ENCODE measurements at regions not wholly inside any gene's neighbourhood (a gene's known extent, or its start where the extent isn't known, plus 50 kb on each side); places are given as distances from the start of the nearest gene placed in this dataset.
"Not testable (repeated sequence)": the region's sequence is repeated elsewhere in the genome, so short reads cannot be mapped to it uniquely, and the experiment has no call there.

DNA sequence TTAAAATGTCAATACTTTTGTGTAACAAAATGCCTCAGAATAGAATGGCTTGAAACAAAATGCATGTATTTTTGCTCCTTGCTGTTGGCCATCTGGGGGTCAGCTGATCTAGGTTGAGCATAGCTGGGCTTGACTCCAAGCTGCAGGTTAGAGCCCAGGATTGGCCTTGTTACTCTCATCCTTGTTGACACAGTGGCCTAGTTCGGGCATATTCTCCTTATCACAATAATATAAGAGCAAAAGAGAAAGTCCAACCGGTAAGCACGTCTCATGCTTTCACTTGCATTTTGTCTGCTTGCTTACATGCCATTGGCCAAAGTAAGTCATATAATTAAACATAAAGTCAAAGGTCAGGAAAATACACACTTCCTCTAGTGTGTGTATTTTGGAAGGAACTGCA, 456.2 kb downstream of the KCNT2 start:
- no peaks in the 10 kb centered on the region for H3K9me3 ChIP-seq (ENCODE audit: insufficient read depth, low read depth)
- intact Hi-C loops (cut with micrococcal nuclease; ENCODE audit: unreplicated experiment), result no loop called here
- no peaks in the 10 kb centered on the region for H4K20me1 ChIP-seq (ENCODE audit: insufficient read depth)
- no peak overlapping the region for H3K4me3 ChIP-seq
- no peaks in the 10 kb centered on the region for H3K4me1 ChIP-seq (replicated peaks; ENCODE audit: insufficient read depth)
- POLR2A ChIA-PET (ENCODE audit: unreplicated experiment), result no interaction called here
- TF ChIP-seq, protein P1, sequence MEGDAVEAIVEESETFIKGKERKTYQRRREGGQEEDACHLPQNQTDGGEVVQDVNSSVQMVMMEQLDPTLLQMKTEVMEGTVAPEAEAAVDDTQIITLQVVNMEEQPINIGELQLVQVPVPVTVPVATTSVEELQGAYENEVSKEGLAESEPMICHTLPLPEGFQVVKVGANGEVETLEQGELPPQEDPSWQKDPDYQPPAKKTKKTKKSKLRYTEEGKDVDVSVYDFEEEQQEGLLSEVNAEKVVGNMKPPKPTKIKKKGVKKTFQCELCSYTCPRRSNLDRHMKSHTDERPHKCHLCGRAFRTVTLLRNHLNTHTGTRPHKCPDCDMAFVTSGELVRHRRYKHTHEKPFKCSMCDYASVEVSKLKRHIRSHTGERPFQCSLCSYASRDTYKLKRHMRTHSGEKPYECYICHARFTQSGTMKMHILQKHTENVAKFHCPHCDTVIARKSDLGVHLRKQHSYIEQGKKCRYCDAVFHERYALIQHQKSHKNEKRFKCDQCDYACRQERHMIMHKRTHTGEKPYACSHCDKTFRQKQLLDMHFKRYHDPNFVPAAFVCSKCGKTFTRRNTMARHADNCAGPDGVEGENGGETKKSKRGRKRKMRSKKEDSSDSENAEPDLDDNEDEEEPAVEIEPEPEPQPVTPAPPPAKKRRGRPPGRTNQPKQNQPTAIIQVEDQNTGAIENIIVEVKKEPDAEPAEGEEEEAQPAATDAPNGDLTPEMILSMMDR (conservative IDR thresholded peaks at IDR 0.05), result no peak
- no peak for TF ChIP-seq EZH2 (IDR thresholded peaks at IDR 0.05; ENCODE audit: low read depth)
- no peak overlapping the region for H3K27ac ChIP-seq
- H3F3A ChIP-seq (ENCODE audit: insufficient read depth, low read depth), result no peaks in the 10 kb centered on the region
- no peaks in the 10 kb centered on the region for H3K27me3 ChIP-seq (ENCODE audit: insufficient read depth, low read depth)
- BruUV-seq (replicated peaks), result no TSS peak
- CTCF ChIA-PET, result no interaction called here
- no peaks in the 10 kb centered on the region for H3K9me2 ChIP-seq (ENCODE audit: insufficient read depth)
- no peaks in the 10 kb centered on the region for H3K36me3 ChIP-seq (ENCODE audit: low read depth)
- H2AFZ ChIP-seq, result no peak overlapping the region
- H3K79me2 ChIP-seq (ENCODE audit: low read depth), result no peaks in the 10 kb centered on the region
- H3K4me2 ChIP-seq, result no peak overlapping the region
- no peak for DNase-seq

DNA sequence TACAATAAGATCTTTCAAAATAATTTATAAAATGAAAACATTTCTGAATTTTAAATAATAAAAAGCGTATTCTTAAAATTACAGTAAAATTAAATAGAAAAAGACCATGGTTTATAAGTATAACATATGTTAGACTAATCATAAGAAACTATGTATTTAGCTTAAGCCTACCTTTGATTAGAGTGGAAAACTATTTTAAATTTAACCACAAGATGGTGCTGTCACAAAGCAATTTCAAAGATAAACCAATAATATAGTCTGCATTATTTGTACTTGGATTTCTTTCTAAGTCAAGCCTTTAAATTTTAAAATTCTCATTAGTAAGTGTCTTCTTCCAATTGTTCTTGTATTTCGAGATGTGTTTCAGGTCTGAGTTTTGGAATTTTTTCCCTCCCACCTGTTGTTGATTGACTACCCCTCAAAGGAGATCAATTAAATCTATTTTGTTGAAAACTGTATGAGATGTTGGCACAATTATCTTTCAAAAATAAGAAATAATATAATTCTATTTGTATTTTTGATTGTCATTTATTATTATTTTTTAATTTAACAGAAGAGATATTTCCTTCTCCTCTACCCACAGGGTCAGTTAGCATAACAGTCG, 459.8 kb downstream of the KCNT2 start:
- DNase-seq, result no peak
- H3F3A ChIP-seq (ENCODE audit: insufficient read depth, low read depth), result no peaks in the 10 kb centered on the region
- H3K9me2 ChIP-seq (ENCODE audit: insufficient read depth), result no peaks in the 10 kb centered on the region
- H3K4me3 ChIP-seq, result no peak overlapping the region
- no peaks in the 10 kb centered on the region for H3K79me2 ChIP-seq (ENCODE audit: low read depth)
- H4K20me1 ChIP-seq (ENCODE audit: insufficient read depth), result no peaks in the 10 kb centered on the region
- intact Hi-C loops (cut with micrococcal nuclease; ENCODE audit: unreplicated experiment), result loop anchor here (2.0 to 10.0 kb wide), 3 partner anchors 160 to 512 kb away; no protein-coding TSS in a partner anchor
- no peaks in the 10 kb centered on the region for H3K36me3 ChIP-seq (ENCODE audit: low read depth)
- POLR2A ChIA-PET (ENCODE audit: unreplicated experiment), result no interaction called here
- H3K4me1 ChIP-seq (replicated peaks; ENCODE audit: insufficient read depth), result no peaks in the 10 kb centered on the region
- BruUV-seq (replicated peaks), result no TSS peak
- H3K9me3 ChIP-seq (ENCODE audit: insufficient read depth, low read depth), result no peaks in the 10 kb centered on the region
- H3K27ac ChIP-seq, result no peak overlapping the region
- no peaks in the 10 kb centered on the region for H3K27me3 ChIP-seq (ENCODE audit: insufficient read depth, low read depth)
- CTCF ChIA-PET, result interaction anchor here (0.5 to 2.0 kb wide), 3 partner anchors 94 to 523 kb away, joined by 3 to 5 read pairs (median 5); no protein-coding TSS in a partner anchor
- TF ChIP-seq, protein P1 (conservative IDR thresholded peaks at IDR 0.05), result peak; percentile 76
- TF ChIP-seq EZH2 (IDR thresholded peaks at IDR 0.05; ENCODE audit: low read depth), result no peak
- no peak overlapping the region for H2AFZ ChIP-seq
- no peak overlapping the region for H3K4me2 ChIP-seq

DNA sequence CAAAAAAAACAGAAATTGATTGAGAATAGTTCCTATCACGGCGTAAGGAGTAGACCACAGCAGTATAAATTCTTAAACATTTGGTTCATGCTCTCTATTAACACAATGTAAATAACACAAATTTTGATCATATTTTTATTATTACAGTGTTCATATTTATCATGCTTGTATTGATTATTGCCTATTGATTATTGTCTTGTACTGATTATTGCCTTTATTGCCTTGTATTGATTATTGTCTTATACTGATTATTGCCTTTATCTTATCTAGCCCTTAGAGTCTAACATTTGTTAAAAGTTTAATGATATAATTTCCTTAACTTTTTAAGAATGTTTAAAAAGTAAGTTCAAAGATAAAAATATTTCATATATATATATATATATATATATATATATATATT, 460.7 kb downstream of the KCNT2 start:
- Histone ChIP-seq H3K9me2 (ENCODE audit: insufficient read depth) (no peaks in the 10 kb centered on the region), H3K4me1 (replicated peaks; ENCODE audit: insufficient read depth) (no peaks in the 10 kb centered on the region), H3K4me3 (no peak overlapping the region), H3K4me2 (no peak overlapping the region), H3K36me3 (ENCODE audit: low read depth) (no peaks in the 10 kb centered on the region), H3K27ac (no peak overlapping the region), H3F3A (ENCODE audit: insufficient read depth, low read depth) (no peaks in the 10 kb centered on the region), H3K79me2 (ENCODE audit: low read depth) (no peaks in the 10 kb centered on the region), H3K9me3 (ENCODE audit: insufficient read depth, low read depth) (no peaks in the 10 kb centered on the region), H4K20me1 (ENCODE audit: insufficient read depth) (no peaks in the 10 kb centered on the region), H2AFZ (no peak overlapping the region), H3K27me3 (ENCODE audit: insufficient read depth, low read depth) (no peaks in the 10 kb centered on the region)
- intact Hi-C loops (cut with micrococcal nuclease; ENCODE audit: unreplicated experiment), result loop anchor here (10.0 kb wide), 1 partner anchor 203 kb away; no protein-coding TSS in a partner anchor
- ChIA-PET CTCF (no interaction called here), POLR2A (ENCODE audit: unreplicated experiment) (no interaction called here)
- TF ChIP-seq EZH2 (IDR thresholded peaks at IDR 0.05; ENCODE audit: low read depth), result no peak
- TF ChIP-seq, protein P1 (conservative IDR thresholded peaks at IDR 0.05), result no peak
- BruUV-seq (replicated peaks), result no TSS peak
- DNase-seq, result no peak

DNA sequence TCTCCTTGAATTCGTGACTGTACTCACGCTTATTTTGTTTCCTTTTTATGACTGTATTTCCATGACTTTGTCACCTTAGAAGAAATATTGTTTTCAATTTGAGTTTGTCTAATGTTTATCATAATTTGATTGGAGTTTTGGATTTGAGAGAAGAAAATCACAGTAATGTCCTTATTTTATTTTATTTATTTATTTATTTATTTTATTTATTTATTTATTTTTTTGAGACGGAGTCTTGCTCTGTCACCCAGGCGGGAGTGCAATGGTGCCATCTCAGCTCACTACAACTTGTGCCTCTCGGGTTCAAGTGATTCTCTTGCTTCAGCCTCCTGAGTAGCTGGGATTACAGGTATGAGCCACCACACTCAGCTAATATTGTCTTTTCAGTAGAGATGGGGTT, 463.1 kb downstream of the KCNT2 start:
- BruUV-seq (replicated peaks), result not testable (repeated sequence)
- intact Hi-C loops (cut with micrococcal nuclease; ENCODE audit: unreplicated experiment), result loop anchor here (10.0 kb wide), 1 partner anchor 200 kb away; no protein-coding TSS in a partner anchor

More for the DNA sequence above, 463.1 kb downstream of the KCNT2 start:
- POLR2A ChIA-PET (ENCODE audit: unreplicated experiment); H3K27ac ChIP-seq; H3K27me3 ChIP-seq (ENCODE audit: insufficient read depth, low read depth); CTCF ChIA-PET; H3K4me2 ChIP-seq; H3K36me3 ChIP-seq (ENCODE audit: low read depth); H4K20me1 ChIP-seq (ENCODE audit: insufficient read depth); H3K4me3 ChIP-seq; DNase-seq; H3K4me1 ChIP-seq (replicated peaks; ENCODE audit: insufficient read depth); H2AFZ ChIP-seq; H3K9me2 ChIP-seq (ENCODE audit: insufficient read depth); H3K9me3 ChIP-seq (ENCODE audit: insufficient read depth, low read depth); H3F3A ChIP-seq (ENCODE audit: insufficient read depth, low read depth); H3K79me2 ChIP-seq (ENCODE audit: low read depth): not testable (repeated sequence)

All from PC-9 (cell line).